ENCODE measurements at regions not wholly inside any gene's neighbourhood (a gene's known extent, or its start where the extent isn't known, plus 50 kb on each side); places are given as distances from the start of the nearest gene placed in this dataset.

GRCh38 chr7:27300421-27300820, 57.8 kb downstream of the EVX1 start:
- TF ChIP-seq ZNF274 (IDR thresholded peaks at IDR 0.05; ENCODE audit: low read depth, low read length) (no peak), SUZ12 (IDR thresholded peaks at IDR 0.05; ENCODE audit: extremely low read depth, insufficient read depth, insufficient read length) (no peak), YY1 (IDR thresholded peaks at IDR 0.05; ENCODE audit: insufficient read depth, insufficient read length) (no peak)
